Hematopoietic multipotent progenitor cell treated with erythropoietin and hydrocortisone succinate and interleukin-3 and kit ligand, for 8 days (in vitro differentiated cells): ENCODE measurements at regions not wholly inside any gene's neighbourhood (a gene's known extent, or its start where the extent isn't known, plus 50 kb on each side); places are given as distances from the start of the nearest gene placed in this dataset.
"Not testable (repeated sequence)": the region's sequence is repeated elsewhere in the genome, so short reads cannot be mapped to it uniquely, and the experiment has no call there.

ENCODE experiments used
- DNase-seq: peaks from one replicate; pipeline ENCODE4 v3.0.0-alpha.2; 2015

- DNase-seq: no peak
Observed at GRCh38 chr6:74467533-74468215, 738.2 kb downstream of the COL12A1 start.

DNA sequence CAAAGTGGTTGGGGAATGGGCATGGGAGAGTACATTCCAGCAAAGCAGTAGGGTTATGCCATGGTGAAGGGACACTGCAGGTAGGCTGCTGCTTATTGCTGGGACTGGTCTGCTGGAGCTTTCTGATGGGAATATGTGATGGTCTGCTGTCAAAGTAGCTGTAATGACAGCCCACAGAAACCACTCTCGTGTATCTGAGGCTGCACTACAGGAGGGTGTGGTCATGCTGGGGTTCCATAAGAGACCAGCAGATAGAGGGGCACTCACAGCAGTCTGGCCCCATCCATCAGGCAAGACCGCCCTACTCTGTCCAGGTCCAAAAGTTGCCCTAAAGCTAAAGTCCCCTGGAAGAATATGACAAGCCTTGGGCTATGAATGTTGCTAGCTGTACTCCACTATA is 739.3 kb downstream of the COL12A1 start:
- no peak for DNase-seq

- DNase-seq: no peak
Observed at GRCh38 chr6:74459260-74459659, 746.6 kb downstream of the COL12A1 start.

DNA sequence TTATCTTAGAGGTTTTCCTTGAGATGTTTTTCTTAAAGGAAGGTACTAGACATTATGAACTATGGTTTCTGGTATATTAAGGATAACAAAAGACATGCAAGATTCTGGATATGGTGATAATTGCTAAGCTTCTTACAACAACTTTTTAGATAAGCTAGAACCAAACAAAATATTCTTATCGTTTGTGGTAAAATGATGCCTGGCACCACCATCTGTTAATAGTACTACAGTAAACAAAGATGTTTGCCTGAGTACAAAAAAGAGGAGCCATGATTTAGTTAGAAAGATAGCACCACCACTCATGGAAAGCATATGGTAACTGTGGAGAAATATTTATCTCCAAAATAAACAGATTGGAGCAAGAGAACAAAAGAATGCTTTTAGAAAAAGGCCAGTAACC is 747.3 kb downstream of the COL12A1 start:
- DNase-seq: no peak

DNA sequence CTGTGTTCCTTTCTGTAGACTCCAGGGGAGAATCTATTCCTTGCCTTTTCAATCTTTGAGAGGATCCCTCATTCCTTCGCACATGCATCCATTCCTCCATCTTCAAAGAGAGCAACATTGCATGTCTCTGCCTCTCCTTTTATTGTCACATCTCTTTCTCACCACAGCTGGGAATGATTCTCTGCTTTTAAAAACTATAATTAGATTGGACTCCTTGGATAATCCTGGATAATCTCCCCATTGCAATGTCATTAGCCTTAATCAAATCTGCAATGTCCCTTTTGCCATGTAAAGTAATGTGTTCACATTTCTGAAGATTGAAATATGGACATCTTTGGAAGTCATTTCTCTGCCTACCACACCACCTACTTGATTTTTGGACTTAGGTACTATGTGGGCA is 750.1 kb downstream of the COL12A1 start:
- DNase-seq: no peak

GRCh38 chr6:74451953-74452352 is 753.9 kb downstream of the COL12A1 start:
- DNase-seq: no peak

- no peak for DNase-seq
Observed at GRCh38 chr6:74448850-74449249, 752.8 kb downstream of the CD109 start.

GRCh38 chr6:74447013-74447412 is 751.0 kb downstream of the CD109 start:
- DNase-seq: no peak

- no peak for DNase-seq
Observed at GRCh38 chr6:74439123-74439811, 743.3 kb downstream of the CD109 start.

DNA sequence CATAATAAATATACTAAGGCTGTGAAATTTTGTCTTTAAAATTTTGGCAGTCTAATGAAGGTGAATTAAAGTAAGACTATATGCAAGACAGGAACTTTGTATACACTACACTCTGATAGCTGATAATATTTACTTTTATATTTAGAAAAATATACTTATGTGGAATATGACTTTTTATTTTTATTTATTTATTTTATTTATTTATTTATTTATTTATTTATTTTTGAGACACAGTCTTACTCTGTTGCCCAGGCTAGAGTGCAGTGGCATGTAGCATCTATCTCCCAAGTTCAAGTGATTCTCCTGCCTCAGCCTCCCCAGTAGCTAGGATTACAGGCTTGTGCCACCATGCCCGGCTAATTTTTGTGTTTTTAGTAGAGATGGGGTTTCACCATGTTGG is 742.4 kb downstream of the CD109 start:
- DNase-seq: not testable (repeated sequence)

GRCh38 chr6:74434171-74434570 is 738.2 kb downstream of the CD109 start:
- no peak for DNase-seq

GRCh38 chr6:74431873-74432580 is 736.0 kb downstream of the CD109 start:
- no peak for DNase-seq

- DNase-seq: no peak
Observed at GRCh38 chr6:74420221-74420620, 724.2 kb downstream of the CD109 start.

GRCh38 chr6:74415056-74415455 is 719.1 kb downstream of the CD109 start:
- no peak for DNase-seq

- DNase-seq: no peak
Observed at GRCh38 chr6:74410630-74411029, 714.6 kb downstream of the CD109 start.

DNA sequence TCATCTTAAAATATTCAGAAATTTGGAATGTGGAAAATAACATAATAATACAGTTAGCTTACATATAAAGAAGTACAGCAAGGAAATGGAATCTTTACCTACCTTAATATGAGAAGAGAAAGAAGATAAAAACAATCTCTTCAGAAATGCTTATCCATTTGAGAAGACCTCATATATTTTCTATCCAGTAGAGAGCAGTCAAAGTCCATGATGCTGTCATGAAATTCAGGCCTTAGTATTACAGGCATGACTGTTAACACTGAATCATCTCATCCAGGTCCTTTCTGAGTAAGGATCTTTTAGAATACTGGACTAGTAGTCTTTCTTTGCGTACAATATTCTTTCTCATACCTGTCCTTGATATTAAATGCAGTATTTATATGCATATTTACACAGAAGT is 713.4 kb downstream of the CD109 start:
- no peak for DNase-seq

DNA sequence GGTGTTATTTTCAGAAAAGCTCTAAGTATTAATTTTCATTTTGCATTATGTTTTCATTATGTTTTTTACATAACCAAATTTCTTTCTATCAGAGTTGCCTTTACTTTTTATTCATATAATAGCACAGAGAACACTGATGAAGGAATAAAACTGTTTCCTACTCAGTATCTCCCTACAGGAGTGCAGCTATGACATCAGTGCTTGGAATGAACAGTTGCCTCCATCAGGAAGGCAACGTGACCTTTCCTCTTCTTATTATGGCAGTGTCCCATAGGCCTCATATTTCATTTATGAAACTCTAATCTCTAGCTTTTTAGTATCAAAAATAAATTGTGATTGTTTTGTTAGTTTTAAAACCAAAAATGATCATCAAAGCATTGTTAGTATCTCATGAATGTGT is 712.8 kb downstream of the CD109 start:
- DNase-seq: no peak

DNA sequence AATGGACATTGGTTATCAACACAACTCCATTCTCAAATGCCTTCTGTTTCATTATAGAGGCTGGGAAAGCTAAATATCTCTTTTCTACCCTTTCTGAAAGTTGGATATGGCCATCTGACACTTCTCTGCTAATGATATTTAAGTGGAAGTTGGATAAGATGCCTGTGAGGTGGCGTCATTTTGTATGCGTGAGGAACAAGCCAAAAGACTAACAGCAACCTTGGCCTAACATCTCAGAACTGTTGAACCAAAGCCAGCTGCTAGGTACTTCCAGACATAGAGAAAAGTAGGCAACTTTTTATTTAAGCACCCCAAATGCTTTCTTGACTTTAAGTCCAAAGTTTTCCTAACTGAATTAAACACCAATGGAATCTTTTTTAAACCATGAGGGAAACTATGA is 708.4 kb downstream of the CD109 start:
- no peak for DNase-seq

- no peak for DNase-seq
Observed at GRCh38 chr6:74402781-74403180, 706.8 kb downstream of the CD109 start.

- DNase-seq: not testable (repeated sequence)
Observed at GRCh38 chr6:74378437-74378836, 682.4 kb downstream of the CD109 start.

GRCh38 chr6:74369556-74369993 is 673.6 kb downstream of the CD109 start:
- DNase-seq: no peak

- no peak for DNase-seq
Observed at GRCh38 chr6:74368746-74369145, 672.7 kb downstream of the CD109 start.

DNA sequence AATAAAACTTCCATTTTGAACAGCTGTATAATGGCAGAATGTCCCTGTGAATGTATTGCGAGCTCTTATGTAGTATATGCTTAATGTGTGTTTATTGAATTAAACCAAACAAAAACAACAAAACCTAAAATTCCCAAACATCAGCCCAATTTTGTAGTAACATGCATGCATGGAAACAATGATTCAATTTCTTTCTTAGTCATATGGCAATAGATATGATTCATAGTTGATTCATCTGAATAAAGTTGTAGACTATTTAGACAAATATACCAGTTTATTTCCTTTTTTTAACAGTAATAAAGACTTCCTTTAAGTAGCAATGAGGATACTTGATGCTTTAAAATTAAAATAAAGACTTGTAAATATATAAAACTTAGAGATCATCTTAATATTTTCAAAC is 670.6 kb downstream of the CD109 start:
- no peak for DNase-seq

DNA sequence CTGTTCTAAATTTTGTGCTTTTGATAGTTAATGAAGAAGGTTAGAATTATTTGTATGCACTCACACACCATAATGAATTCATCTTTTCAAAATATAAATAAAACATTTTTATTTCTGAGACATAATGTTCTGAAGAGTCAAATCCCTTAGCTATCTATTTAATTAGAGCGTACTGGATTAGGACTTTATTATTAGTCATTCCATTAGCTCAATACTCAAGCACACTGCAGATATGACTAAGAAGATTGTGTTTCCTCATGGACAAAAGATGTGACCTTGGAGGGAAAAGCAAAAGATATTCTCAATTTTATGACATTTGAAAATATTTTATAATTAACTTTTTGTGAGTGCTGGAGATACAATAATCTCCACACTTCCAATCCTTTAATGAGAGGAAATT is 666.4 kb downstream of the CD109 start:
- no peak for DNase-seq
